HG03575 (cell line): ENCODE measurements at regions not wholly inside any gene's neighbourhood (a gene's known extent, or its start where the extent isn't known, plus 50 kb on each side); places are given as distances from the start of the nearest gene placed in this dataset.

ENCODE experiments used
- ATAC-seq: cut with Tn5 transposase; IDR thresholded peaks from one replicate; pipeline ENCODE4 v1.9.1; 2021; ENCODE audit not compliant: unreplicated experiment, insufficient number of reproducible peaks, low FRiP score; ENCODE audit errors: extremely low read depth

- ATAC-seq: no peak
Observed at GRCh38 chr6:19261642-19262041, 575.5 kb upstream of the ID4 start.

GRCh38 chr6:19268117-19268516 is 569.1 kb upstream of the ID4 start:
- no peak for ATAC-seq

DNA sequence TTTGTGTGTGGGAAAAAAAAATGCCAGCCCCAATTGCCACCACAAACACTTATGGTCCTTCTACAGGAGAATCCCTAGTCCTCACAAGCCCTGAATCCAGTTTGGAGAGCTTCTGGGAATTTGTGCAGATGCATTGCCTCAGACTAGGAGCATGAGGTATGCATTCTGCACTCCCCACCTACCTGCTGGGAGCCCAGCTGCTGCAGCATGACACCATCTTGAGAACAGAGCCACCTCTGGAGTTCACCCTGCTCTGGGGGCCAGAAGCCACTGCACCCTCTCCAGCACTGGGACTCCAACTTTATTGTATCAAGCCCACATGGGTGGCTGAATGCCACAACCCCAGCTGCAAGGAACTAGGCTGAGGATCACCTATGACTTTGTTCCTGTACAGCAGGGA is 568.5 kb upstream of the ID4 start:
- no peak for ATAC-seq

GRCh38 chr6:19269341-19269898 is 567.8 kb upstream of the ID4 start:
- no peak for ATAC-seq

DNA sequence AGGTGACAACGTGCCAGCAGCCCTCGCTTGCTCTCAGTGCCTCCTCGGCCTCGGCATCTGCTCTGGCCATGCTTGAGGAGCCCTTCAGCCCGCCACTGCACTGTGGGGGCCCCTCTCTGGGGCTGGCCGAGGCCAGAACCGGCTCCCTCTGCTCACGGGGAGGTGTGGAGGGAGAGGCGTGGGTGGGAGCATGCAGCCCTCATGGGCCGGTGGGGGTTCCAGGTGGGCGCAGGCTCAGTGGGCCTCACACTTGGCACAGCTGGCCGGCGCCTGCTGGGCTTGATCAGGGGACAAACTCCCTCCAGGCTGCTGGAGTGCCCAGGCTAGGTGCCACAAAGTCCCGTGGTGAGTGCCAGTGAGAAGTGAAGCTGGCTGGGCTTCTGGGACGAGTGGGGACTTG is 566.6 kb upstream of the ID4 start:
- ATAC-seq: no peak

DNA sequence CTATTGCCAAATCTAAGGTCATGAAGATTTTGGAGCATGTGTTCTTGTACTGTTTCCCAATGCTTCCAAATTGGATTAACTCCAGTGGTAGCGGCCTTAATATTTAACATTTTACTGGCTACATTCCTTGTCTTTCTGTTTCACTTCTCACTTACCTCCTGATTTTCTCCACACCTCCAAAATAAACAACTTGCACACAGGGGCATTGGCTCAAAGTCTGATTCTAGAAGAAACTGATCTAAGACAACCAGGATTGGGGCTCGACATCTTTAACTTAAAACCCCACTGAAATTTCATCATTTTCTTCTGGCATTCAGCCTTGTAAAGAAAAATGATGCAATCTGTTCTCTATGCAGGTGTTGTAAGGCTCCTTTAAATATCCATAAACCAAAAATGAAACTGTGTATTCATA is 557.9 kb upstream of the ID4 start:
- no peak for ATAC-seq

- no peak for ATAC-seq
Observed at GRCh38 chr6:19287928-19288327, 549.2 kb upstream of the ID4 start.

GRCh38 chr6:19289457-19289856 is 547.7 kb upstream of the ID4 start:
- ATAC-seq: no peak

DNA sequence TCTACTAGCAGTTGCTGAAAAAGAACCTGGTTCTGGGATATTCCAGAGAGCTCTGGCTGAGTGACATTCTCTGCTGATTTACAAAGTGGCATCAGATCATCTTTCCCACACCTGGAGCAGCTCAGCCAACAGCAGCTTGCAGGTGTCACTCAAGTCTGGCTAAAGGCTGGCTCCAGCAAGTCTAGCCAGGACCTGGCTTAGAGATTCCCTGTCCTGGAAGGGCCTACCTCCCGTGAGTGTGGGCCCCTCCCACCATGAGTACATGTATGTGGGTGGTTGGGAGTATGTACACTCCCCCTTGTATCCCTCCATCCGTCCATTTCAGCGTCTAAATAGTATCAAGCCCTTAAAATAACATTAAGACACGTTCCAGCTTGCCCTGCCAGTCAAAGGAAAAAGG is 539.3 kb upstream of the ID4 start:
- ATAC-seq: no peak

GRCh38 chr6:19298421-19298820 is 538.7 kb upstream of the ID4 start:
- ATAC-seq: no peak

- ATAC-seq: no peak
Observed at GRCh38 chr6:19299129-19299528, 538.0 kb upstream of the ID4 start.

DNA sequence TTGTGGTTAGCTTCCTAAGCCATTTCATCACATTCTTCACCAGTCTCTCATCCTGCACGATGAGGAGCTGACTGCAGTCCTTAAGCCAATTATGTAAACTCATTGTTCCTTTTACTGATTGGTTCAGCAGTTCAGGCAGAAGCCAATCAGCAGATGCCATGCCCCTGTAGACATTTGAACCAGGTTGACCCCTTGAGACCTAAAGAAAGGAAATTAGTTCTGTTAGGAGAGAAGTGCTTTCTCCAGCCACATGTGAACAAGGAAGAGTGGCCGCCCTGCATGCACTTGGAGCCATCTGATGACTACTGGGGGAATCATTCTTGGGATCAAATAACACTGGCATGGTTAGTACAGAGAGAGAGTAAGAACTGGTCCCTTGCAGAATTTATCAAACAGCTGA is 535.2 kb upstream of the ID4 start:
- no peak for ATAC-seq

DNA sequence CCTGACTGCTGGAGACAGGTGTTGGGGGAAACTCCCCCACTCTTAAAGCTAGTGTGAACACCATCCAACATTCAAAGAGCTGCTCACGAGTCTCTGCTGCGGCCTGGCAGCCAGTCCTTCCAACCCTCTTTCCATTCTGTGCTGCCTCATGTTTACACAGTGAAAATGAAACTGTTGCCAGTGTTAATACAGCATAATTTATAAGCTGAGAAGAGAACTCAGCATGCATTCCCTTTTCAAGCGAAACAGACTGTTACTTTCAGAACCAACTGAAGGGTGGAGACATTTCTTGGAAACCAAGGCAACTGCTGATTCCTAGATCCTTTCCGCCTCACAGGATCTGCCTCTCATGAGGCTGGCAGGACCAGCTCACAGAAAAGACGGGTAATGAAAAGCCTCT is 533.8 kb upstream of the ID4 start:
- ATAC-seq: no peak

GRCh38 chr6:19309661-19310060 is 527.5 kb upstream of the ID4 start:
- no peak for ATAC-seq

- ATAC-seq: no peak
Observed at GRCh38 chr6:19311786-19312185, 525.4 kb upstream of the ID4 start.

DNA sequence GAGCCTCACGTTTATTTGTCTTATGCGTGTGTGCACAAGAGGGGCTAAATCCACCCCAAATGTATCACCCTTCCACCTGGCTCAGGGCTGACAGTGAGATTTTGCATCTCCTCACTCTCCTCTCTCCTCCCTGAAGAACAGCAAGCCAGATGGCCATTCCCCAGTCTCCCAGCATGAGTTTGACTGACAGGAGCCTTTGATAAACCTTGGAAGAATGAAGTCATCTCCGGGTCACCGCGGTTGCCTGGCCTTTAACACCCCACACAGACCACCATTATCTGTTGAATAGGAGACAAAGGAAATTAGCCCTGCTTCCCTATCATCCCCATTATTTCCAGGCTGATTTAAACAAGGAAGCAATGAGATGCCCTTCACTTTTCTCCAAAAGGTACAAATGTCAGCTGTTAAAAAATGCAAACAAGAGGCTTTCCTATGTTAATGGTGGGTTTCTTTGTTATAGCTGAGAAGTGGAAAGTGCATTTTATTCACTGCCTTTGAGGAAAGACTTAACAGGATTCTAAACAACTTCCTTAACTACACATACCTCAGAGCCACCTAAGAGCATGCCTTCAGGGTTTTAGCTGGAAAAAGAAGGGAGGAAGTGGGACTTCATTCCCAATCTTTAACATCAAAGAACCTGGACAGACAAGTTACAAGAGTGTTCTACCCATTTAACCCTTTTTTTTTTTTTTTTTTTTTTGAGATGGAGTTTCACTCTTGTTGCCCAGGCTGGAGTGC is 524.8 kb upstream of the ID4 start:
- ATAC-seq: no peak

DNA sequence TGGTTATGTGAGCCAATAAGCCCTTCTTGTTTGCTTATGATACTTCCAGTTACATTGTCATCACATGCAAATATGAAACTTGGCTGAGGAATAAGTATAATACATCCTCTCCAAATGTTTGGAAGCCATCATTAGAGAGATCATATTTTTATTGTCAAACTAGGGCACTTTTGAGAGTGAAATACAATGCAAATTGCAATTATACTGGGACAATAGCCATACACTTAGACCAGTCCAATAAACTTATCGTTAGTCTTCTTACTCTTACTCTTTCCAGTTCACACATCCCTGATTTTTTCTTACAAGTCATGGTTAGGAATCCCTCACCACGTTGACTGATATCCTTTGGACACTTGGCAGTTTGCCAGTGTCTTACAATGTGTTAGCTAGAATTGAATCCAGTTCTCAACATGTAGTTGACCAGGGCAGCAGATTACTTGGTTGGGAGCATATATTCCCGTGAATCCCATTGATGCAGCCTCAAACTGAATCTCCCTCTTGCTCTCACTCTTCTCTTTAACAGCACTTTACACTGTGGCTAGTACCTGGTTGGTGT is 519.7 kb upstream of the ID4 start:
- ATAC-seq: no peak

GRCh38 chr6:19319005-19319404 is 518.2 kb upstream of the ID4 start:
- no peak for ATAC-seq

DNA sequence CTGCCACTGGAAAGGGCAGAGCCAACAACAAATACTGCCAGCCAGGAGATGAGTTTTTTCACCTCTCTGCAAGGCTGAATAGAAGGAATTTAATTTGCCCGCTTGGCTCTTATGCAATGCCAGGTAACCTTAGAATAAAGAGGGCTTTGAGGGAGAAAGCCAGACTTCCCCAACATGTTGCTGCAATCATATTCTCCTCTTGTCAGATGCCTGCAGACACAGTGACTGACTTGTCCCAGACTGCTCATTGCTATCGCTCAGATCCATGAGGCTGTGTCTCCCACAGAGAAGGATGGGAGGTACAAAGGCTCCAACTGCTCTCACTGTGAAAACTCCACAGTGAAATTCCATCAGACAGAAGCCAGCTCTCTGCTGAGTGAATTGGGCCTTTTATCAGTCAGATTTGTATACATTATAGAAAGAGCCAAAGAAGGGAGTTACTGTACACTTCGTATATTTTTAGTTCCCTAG is 517.0 kb upstream of the ID4 start:
- ATAC-seq: no peak

DNA sequence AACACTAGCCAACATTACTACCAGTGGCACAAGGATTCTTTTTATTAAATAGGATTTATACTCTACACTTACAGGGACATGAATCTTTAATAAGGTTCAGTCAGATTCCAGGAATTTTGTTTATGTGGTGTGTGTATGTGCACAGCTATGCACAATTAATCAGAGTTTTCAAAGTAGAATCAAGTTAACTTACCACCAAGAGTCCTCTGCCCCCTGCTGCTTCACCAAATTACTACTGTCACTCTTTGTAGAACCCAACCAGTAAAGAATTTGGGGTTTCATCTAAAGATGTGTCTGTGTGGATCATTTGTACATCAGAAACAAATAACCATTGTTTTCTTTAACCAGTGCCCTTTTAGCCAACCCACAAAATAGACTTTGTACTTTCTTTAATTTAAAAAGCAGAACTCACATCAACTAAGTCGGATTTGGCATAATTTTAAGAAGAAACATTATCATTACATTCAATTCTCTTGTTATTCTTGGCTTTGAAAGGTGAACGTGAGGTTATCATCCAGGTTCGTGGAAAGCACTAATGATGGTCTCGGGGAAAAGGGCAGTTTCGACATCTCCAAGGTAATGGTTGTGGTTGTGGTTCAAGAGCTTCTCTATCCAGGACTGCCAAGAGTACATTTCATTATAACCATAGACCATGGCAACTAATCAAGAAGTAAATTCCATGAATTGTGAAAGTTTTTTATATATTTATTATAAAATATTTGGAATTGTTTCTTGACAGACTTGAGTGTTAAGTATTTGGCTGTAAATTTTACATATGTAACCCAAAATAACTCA is 514.3 kb upstream of the ID4 start:
- no peak for ATAC-seq
